Activated CD8-positive, alpha-beta T cell treated with anti-CD3 and anti-CD28 coated beads for 36 hours (primary cell): ENCODE measurements at regions not wholly inside any gene's neighbourhood (a gene's known extent, or its start where the extent isn't known, plus 50 kb on each side); places are given as distances from the start of the nearest gene placed in this dataset.

Experiments
- ATAC-seq: fragments of 200-7000 bp; cut with Tn5 transposase; one replicate; pipeline ENCODE4 v1.10.0; 2021; ENCODE audit warnings: mild to moderate bottlenecking, moderate library complexity
- CTCF ChIA-PET: fragments of 350-600 bp; sonication (Branson Sonifier 250); formaldehyde crosslinking; loops from one replicate; lab custom pipeline; 2021; ENCODE audit warnings: antibody characterized with exemption; lab: Charles Lee
- POLR2A ChIA-PET: fragments of 350-600 bp; sonication (Branson Sonifier 250); formaldehyde crosslinking; loops from one replicate; lab custom pipeline; 2021; ENCODE audit warnings: antibody characterized with exemption; lab: Charles Lee
- DNase-seq: peaks from one replicate; pipeline ENCODE4 v3.0.0-alpha.2; 2020
- H3K27ac Mint-ChIP-seq: one replicate; pipeline ENCODE4 v1.8.0; 2021; ENCODE audit warnings: mild to moderate bottlenecking, mixed read lengths
- H3K27me3 Mint-ChIP-seq: one replicate; pipeline ENCODE4 v1.8.0; 2021; ENCODE audit warnings: mixed read lengths
- H3K36me3 Mint-ChIP-seq: one replicate; pipeline ENCODE4 v1.8.0; 2021; ENCODE audit warnings: low read depth, mixed read lengths
- H3K4me1 Mint-ChIP-seq: one replicate; pipeline ENCODE4 v1.8.0; 2021; ENCODE audit warnings: low read depth, mixed read lengths
- H3K4me3 Mint-ChIP-seq: one replicate; pipeline ENCODE4 v1.8.0; 2021; ENCODE audit warnings: mild to moderate bottlenecking, moderate library complexity, mixed read lengths
- H3K9me3 Mint-ChIP-seq: one replicate; pipeline ENCODE4 v1.8.0; 2021; ENCODE audit warnings: mixed read lengths
- intact Hi-C: fragments of 100-400 bp; cut with micrococcal nuclease; formaldehyde crosslinking; loops from one replicate; pipeline ENCODE4 v1.10.0; 2022
- TF ChIP-seq, protein P1 (sequence below): fragments of 200-600 bp; IDR thresholded peaks from one replicate; pipeline ENCODE4 v1.8.0; 2022; ENCODE audit warnings: antibody characterized with exemption, mild to moderate bottlenecking

DNA sequence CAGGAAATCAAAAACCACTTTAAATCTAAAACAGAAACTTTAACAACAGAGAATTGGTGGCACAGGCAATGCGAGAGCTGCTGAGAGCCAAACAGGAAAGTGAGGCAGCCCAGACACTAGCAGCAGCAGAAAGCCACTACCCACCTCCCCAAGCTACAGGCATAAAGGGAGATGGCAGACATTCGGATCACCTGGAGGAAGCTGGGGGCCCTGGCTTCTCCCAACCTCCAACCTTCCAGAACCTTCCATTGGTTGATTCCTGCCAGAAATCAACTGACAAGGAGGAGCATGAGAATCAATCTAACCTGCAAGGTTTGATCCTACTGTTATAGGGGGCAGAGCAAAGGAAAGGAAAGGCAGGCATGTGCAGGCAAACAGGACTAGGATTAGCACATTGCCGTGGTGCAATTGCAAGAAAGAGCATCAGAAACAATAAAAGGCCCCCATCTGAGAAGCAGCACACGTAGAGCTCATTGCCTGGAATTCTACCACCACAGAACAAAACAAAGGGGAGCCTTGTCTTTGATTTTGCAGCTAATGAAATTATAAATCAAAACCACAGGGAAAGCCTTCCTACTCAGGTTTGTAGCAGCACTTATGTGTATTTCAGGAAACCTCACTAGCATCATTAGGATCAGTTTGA, 427.3 kb upstream of the RASGEF1B start:
- no peak for ATAC-seq
- Mint-ChIP-seq H3K4me3 (no peak overlapping the region), H3K4me1 (no peaks in the 10 kb centered on the region), H3K36me3 (no peaks in the 10 kb centered on the region), H3K9me3 (no peaks in the 10 kb centered on the region), H3K27me3 (peaks cover 6% of the 10 kb centered on the region), H3K27ac (no peak overlapping the region)
- intact Hi-C loops = no loop called here
- CTCF ChIA-PET = interaction anchor here (2.5 kb wide), 1 partner anchor 14 kb away, joined by 10 read pairs; no protein-coding TSS in a partner anchor
- POLR2A ChIA-PET = no interaction called here
- DNase-seq = no peak
- TF ChIP-seq, protein P1, sequence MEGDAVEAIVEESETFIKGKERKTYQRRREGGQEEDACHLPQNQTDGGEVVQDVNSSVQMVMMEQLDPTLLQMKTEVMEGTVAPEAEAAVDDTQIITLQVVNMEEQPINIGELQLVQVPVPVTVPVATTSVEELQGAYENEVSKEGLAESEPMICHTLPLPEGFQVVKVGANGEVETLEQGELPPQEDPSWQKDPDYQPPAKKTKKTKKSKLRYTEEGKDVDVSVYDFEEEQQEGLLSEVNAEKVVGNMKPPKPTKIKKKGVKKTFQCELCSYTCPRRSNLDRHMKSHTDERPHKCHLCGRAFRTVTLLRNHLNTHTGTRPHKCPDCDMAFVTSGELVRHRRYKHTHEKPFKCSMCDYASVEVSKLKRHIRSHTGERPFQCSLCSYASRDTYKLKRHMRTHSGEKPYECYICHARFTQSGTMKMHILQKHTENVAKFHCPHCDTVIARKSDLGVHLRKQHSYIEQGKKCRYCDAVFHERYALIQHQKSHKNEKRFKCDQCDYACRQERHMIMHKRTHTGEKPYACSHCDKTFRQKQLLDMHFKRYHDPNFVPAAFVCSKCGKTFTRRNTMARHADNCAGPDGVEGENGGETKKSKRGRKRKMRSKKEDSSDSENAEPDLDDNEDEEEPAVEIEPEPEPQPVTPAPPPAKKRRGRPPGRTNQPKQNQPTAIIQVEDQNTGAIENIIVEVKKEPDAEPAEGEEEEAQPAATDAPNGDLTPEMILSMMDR = no peak

DNA sequence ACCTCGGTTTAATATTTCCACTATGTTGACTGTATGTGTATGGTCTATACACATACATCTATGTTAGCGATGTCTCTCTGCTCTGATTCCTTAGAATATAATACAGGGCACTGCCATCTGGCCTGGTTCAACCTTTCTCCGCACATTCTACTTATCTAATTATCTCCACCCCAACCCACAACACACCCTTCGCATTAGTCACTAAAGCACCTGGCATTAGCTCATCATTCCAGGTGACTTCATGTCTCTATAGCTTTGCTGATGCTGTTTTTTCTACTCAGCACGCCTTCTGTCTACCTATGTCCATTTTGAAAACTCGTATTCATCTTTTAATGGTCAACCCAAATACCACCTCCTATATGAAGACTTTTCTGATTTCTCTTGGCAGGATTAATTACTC, 425.2 kb upstream of the RASGEF1B start:
- H3K4me3 Mint-ChIP-seq = no peak overlapping the region
- CTCF ChIA-PET = interaction anchor here (2.5 kb wide), 1 partner anchor 16 kb away, joined by 10 read pairs; no protein-coding TSS in a partner anchor

DNA sequence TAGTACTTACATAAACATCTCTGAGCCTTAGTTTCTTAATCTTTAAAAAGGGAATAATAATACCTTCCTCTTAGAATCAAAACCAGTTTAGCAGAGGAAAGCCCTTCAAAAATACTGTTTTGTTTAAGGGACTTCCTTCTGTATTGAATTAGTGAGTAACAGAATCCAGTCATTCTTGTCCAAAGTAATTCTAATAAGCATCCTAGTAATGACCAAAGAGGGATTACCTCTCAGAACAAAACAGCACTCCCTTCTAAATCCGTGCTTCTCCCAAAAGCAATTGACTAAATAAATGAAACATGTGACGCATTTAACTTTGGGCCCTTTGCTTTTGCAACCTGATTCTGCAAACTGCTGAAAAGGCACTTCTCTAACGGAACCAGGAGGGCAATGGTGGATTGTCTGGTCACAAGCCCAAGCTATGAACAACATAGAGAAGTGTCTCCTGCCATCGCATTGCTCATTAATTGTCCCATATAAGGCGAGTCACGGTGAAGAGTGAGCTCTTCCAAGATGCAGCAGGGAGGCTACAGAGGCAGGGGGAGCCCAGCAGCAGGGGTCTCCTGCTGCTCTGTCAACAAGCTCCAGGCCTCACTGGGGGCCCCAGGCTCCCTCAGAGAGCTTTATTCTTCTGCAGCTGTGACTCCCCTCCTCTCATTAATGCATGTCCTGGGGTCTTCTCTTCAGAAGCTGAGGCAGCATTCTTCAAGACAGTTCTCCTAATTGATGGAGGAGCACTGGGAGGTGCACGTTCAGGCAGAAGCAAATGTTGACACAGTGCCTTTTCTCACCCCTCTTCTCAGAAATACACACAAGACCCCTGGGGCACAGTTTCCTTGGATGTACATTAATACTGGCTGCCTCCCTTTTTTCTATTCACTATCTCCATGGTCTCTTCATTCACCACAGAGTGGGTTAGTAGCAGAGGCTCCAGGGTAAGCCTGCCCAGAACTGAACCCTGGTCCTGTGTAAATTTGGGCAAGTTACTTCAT, 419.6 kb upstream of the RASGEF1B start:
- TF ChIP-seq, protein P1 = no peak
- POLR2A ChIA-PET = no interaction called here
- no peaks in the 10 kb centered on the region for H3K9me3 Mint-ChIP-seq
- no peaks in the 10 kb centered on the region for H3K4me1 Mint-ChIP-seq
- DNase-seq (no peak), ATAC-seq (no peak)
- no peak overlapping the region for H3K4me3 Mint-ChIP-seq
- CTCF ChIA-PET = no interaction called here
- intact Hi-C loops = no loop called here
- no peaks in the 10 kb centered on the region for H3K36me3 Mint-ChIP-seq
- no peak overlapping the region for H3K27ac Mint-ChIP-seq
- H3K27me3 Mint-ChIP-seq = peaks cover 12% of the 10 kb centered on the region

More for the DNA sequence above, 425.2 kb upstream of the RASGEF1B start:
- Mint-ChIP-seq H3K36me3 (no peaks in the 10 kb centered on the region), H3K27ac (no peak overlapping the region), H3K9me3 (no peaks in the 10 kb centered on the region), H3K27me3 (peaks cover 4% of the 10 kb centered on the region), H3K4me1 (no peaks in the 10 kb centered on the region)
- intact Hi-C loops = no loop called here
- no peak for ATAC-seq
- TF ChIP-seq, protein P1 = no peak
- no peak for DNase-seq
- POLR2A ChIA-PET = no interaction called here

DNA sequence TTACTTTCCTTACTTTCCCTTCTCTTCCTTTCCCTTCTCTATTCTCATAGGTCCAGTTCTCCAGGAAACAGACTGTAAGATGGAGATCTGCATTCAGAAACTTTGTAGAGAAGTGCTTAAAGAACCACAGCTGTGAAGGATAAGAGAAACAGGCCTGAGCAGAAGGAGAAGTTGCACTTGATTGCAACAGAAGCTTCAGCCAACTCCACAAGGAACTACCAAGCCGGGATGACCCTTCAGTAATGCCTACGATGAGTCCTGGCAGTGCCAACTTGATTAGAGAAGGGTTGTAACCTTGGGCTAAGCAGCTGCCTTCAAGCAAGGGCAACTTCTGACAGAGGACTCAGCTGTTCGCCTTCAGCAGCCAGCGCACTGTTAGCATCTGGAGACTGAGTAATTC, 413.3 kb upstream of the RASGEF1B start:
- Mint-ChIP-seq H3K4me3 (no peak overlapping the region), H3K4me1 (peaks cover 6% of the 10 kb centered on the region), H3K27me3 (peaks cover 16% of the 10 kb centered on the region), H3K36me3 (no peaks in the 10 kb centered on the region), H3K9me3 (no peaks in the 10 kb centered on the region), H3K27ac (no peak overlapping the region)
- ATAC-seq (no peak), DNase-seq (no peak)
- POLR2A ChIA-PET = no interaction called here
- intact Hi-C loops = no loop called here
- TF ChIP-seq, protein P1 = no peak
- CTCF ChIA-PET = interaction anchor here (1.7 kb wide), 1 partner anchor 29 kb away, joined by 5 read pairs; no protein-coding TSS in a partner anchor
